ENCODE measurements at regions not wholly inside any gene's neighbourhood (a gene's known extent, or its start where the extent isn't known, plus 50 kb on each side); places are given as distances from the start of the nearest gene placed in this dataset.
"Not testable (repeated sequence)": the region's sequence is repeated elsewhere in the genome, so short reads cannot be mapped to it uniquely, and the experiment has no call there.

GRCh38 chr10:46774366-46774765, 136.9 kb upstream of the PTPN20 start:
- not testable (repeated sequence) for TF ChIP-seq CTCF (IDR thresholded peaks at IDR 0.05; ENCODE audit: poor library complexity, severe bottlenecking); SMC3 (conservative IDR thresholded peaks at IDR 0.05; ENCODE audit: poor library complexity); EZH2 (IDR thresholded peaks at IDR 0.05; ENCODE audit: borderline replicate concordance, insufficient read depth, low read length, poor library complexity, severe bottlenecking); POLR2AphosphoS5 (IDR thresholded peaks at IDR 0.05); TAF1 (IDR thresholded peaks at IDR 0.05; ENCODE audit: low read depth); EP300 (conservative IDR thresholded peaks at IDR 0.05; ENCODE audit: poor library complexity, severe bottlenecking); MXI1 (conservative IDR thresholded peaks at IDR 0.05; ENCODE audit: poor library complexity, severe bottlenecking)
- TF ChIP-seq, protein P1, sequence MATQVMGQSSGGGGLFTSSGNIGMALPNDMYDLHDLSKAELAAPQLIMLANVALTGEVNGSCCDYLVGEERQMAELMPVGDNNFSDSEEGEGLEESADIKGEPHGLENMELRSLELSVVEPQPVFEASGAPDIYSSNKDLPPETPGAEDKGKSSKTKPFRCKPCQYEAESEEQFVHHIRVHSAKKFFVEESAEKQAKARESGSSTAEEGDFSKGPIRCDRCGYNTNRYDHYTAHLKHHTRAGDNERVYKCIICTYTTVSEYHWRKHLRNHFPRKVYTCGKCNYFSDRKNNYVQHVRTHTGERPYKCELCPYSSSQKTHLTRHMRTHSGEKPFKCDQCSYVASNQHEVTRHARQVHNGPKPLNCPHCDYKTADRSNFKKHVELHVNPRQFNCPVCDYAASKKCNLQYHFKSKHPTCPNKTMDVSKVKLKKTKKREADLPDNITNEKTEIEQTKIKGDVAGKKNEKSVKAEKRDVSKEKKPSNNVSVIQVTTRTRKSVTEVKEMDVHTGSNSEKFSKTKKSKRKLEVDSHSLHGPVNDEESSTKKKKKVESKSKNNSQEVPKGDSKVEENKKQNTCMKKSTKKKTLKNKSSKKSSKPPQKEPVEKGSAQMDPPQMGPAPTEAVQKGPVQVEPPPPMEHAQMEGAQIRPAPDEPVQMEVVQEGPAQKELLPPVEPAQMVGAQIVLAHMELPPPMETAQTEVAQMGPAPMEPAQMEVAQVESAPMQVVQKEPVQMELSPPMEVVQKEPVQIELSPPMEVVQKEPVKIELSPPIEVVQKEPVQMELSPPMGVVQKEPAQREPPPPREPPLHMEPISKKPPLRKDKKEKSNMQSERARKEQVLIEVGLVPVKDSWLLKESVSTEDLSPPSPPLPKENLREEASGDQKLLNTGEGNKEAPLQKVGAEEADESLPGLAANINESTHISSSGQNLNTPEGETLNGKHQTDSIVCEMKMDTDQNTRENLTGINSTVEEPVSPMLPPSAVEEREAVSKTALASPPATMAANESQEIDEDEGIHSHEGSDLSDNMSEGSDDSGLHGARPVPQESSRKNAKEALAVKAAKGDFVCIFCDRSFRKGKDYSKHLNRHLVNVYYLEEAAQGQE (IDR thresholded peaks at IDR 0.05; ENCODE audit: borderline replicate concordance) = not testable (repeated sequence)
